ENCODE measurements at regions not wholly inside any gene's neighbourhood (a gene's known extent, or its start where the extent isn't known, plus 50 kb on each side); places are given as distances from the start of the nearest gene placed in this dataset.

- peaks cover 5% of the 10 kb centered on the region for H3K4me1 Mint-ChIP-seq
- H3K4me3 Mint-ChIP-seq: no peak overlapping the region
- no peaks in the 10 kb centered on the region for H3K36me3 Mint-ChIP-seq (ENCODE audit: low read depth)
- H3K27ac Mint-ChIP-seq (ENCODE audit: unreplicated experiment): no peak overlapping the region
- H3K9me3 Mint-ChIP-seq: peaks cover 5% of the 10 kb centered on the region
- no peaks in the 10 kb centered on the region for H3K27me3 Mint-ChIP-seq (ENCODE audit: low read depth)
- no peak for TF ChIP-seq CTCF (conservative IDR thresholded peaks at IDR 0.05)
- DNase-seq (ENCODE audit: low read depth, low spot score): no peak
These were observed 275.8 kb upstream of the PPP2R2D start for GRCh38 chr10:131625041-131625440.

- H3K4me1 Mint-ChIP-seq: peaks cover 2% of the 10 kb centered on the region
- H3K27me3 Mint-ChIP-seq (ENCODE audit: low read depth): no peaks in the 10 kb centered on the region
- H3K4me3 Mint-ChIP-seq: no peak overlapping the region
- DNase-seq (ENCODE audit: low read depth, low spot score): no peak
- no peak overlapping the region for H3K27ac Mint-ChIP-seq (ENCODE audit: unreplicated experiment)
- H3K9me3 Mint-ChIP-seq: peaks cover 5% of the 10 kb centered on the region
- no peaks in the 10 kb centered on the region for H3K36me3 Mint-ChIP-seq (ENCODE audit: low read depth)
- no peak for TF ChIP-seq CTCF (conservative IDR thresholded peaks at IDR 0.05)
These were observed 274.5 kb upstream of the PPP2R2D start for GRCh38 chr10:131626274-131626673.

DNA sequence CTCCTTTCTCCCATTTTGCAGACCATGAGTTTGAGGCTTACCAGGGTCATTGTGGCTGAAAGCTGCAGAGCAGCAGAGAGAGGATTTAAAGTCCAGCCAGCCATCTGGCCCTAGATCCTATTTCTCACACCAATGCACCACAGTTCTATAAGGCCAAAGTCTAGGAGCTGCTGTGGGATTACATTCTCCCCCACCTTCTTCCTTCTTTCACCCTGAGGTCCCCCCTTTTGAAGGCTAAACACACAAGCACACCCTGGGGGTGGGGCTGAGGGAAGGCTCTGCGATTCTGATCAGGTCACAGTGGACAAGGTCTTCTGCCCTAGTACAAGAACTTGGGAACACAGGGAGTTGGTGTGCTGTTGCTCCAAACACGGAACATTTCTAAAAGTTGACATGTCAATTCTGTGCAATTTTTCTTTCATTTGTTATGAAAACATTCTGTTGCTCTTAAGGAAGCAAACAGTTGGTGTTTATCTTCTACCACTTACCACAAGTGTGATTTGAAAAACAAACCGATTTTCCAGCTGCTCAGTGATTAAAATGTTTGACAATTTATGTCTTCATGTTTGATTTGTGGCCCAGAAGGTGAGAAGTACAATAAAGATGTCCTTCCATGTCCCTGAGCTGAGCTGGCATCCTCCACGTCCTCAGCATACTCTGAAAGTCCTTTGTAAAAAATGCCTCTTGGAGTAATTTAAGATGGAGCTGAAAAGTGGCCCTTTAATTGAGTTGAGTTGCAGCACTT is 271.6 kb upstream of the PPP2R2D start:
- Mint-ChIP-seq H3K4me3 (no peak overlapping the region), H3K4me1 (no peaks in the 10 kb centered on the region), H3K27me3 (ENCODE audit: low read depth) (no peaks in the 10 kb centered on the region), H3K27ac (ENCODE audit: unreplicated experiment) (no peak overlapping the region), H3K36me3 (ENCODE audit: low read depth) (no peaks in the 10 kb centered on the region), H3K9me3 (peaks cover 5% of the 10 kb centered on the region)
- TF ChIP-seq CTCF (conservative IDR thresholded peaks at IDR 0.05): no peak
- no peak for DNase-seq (ENCODE audit: low read depth, low spot score)

GRCh38 chr10:131630772-131631258 is 270.0 kb upstream of the PPP2R2D start:
- Mint-ChIP-seq H3K27ac (ENCODE audit: unreplicated experiment) (no peak overlapping the region), H3K9me3 (peaks cover 5% of the 10 kb centered on the region), H3K4me3 (no peak overlapping the region), H3K4me1 (no peaks in the 10 kb centered on the region), H3K27me3 (ENCODE audit: low read depth) (peaks cover 2% of the 10 kb centered on the region), H3K36me3 (ENCODE audit: low read depth) (no peaks in the 10 kb centered on the region)
- DNase-seq (ENCODE audit: low read depth, low spot score): no peak
- TF ChIP-seq CTCF (conservative IDR thresholded peaks at IDR 0.05): no peak

- H3K27me3 Mint-ChIP-seq (ENCODE audit: low read depth): peaks cover 3% of the 10 kb centered on the region
- peaks cover 5% of the 10 kb centered on the region for H3K9me3 Mint-ChIP-seq
- no peak for TF ChIP-seq CTCF (conservative IDR thresholded peaks at IDR 0.05)
- H3K27ac Mint-ChIP-seq (ENCODE audit: unreplicated experiment): no peak overlapping the region
- no peak for DNase-seq (ENCODE audit: low read depth, low spot score)
- no peaks in the 10 kb centered on the region for H3K4me1 Mint-ChIP-seq
- H3K36me3 Mint-ChIP-seq (ENCODE audit: low read depth): no peaks in the 10 kb centered on the region
- no peak overlapping the region for H3K4me3 Mint-ChIP-seq
These were observed 269.2 kb upstream of the PPP2R2D start for GRCh38 chr10:131631619-131632018.

All from neural crest cell (in vitro differentiated cells).